Amniotic stem cell (primary cell): ENCODE measurements at regions not wholly inside any gene's neighbourhood (a gene's known extent, or its start where the extent isn't known, plus 50 kb on each side); places are given as distances from the start of the nearest gene placed in this dataset.
A peak's percentile ranks its signal among the peaks of the same experiment; 100 is the strongest.
"Not testable (repeated sequence)": the region's sequence is repeated elsewhere in the genome, so short reads cannot be mapped to it uniquely, and the experiment has no call there.

Experiments
- DNase-seq: peaks from one replicate; lab custom pipeline; 2025; lab: John Stamatoyannopoulos, UW

- DNase-seq: no peak
Observed at GRCh38 chr4:110361921-110362320, 114.0 kb upstream of the ENPEP start.

GRCh38 chr4:110359076-110359475 is 116.9 kb upstream of the ENPEP start:
- DNase-seq: no peak

- no peak for DNase-seq
Observed at GRCh38 chr4:110357521-110357920, 118.4 kb upstream of the ENPEP start.

GRCh38 chr4:110354460-110354859 is 121.5 kb upstream of the ENPEP start:
- no peak for DNase-seq

- DNase-seq: no peak
Observed at GRCh38 chr4:110352670-110353442, 123.1 kb upstream of the ENPEP start.

- no peak for DNase-seq
Observed at GRCh38 chr4:110348711-110349383, 127.1 kb upstream of the ENPEP start.

- no peak for DNase-seq
Observed at GRCh38 chr4:110347805-110348204, 128.2 kb upstream of the ENPEP start.

- no peak for DNase-seq
Observed at GRCh38 chr4:110344165-110344564, 131.8 kb upstream of the ENPEP start.

GRCh38 chr4:110343534-110343933 is 132.4 kb upstream of the ENPEP start:
- DNase-seq: no peak

GRCh38 chr4:110341118-110341517 is 134.8 kb upstream of the ENPEP start:
- DNase-seq: not testable (repeated sequence)

GRCh38 chr4:110335399-110335798 is 137.0 kb upstream of the ELOVL6 start:
- no peak for DNase-seq

- no peak for DNase-seq
Observed at GRCh38 chr4:110332483-110332882, 134.1 kb upstream of the ELOVL6 start.

- not testable (repeated sequence) for DNase-seq
Observed at GRCh38 chr4:110326426-110326825, 128.0 kb upstream of the ELOVL6 start.

GRCh38 chr4:110310795-110311194 is 112.4 kb upstream of the ELOVL6 start:
- DNase-seq: no peak

- DNase-seq: peak; percentile 16
Observed at GRCh38 chr4:110309675-110310074, 111.3 kb upstream of the ELOVL6 start.

- DNase-seq: no peak
Observed at GRCh38 chr4:110306303-110306702, 107.9 kb upstream of the ELOVL6 start.

- no peak for DNase-seq
Observed at GRCh38 chr4:110305455-110305854, 107.0 kb upstream of the ELOVL6 start.

GRCh38 chr4:110296892-110297291 is 98.5 kb upstream of the ELOVL6 start:
- no peak for DNase-seq

- no peak for DNase-seq
Observed at GRCh38 chr4:110294165-110294564, 95.8 kb upstream of the ELOVL6 start.

- no peak for DNase-seq
Observed at GRCh38 chr4:110292994-110293744, 94.8 kb upstream of the ELOVL6 start.

- DNase-seq: no peak
Observed at GRCh38 chr4:110290511-110290910, 92.1 kb upstream of the ELOVL6 start.

GRCh38 chr4:110289601-110290100 is 91.2 kb upstream of the ELOVL6 start:
- no peak for DNase-seq

- peak; percentile 73 for DNase-seq
Observed at GRCh38 chr4:110287130-110287529, 88.7 kb upstream of the ELOVL6 start.
